Osteocyte (in vitro differentiated cells): ENCODE measurements at regions not wholly inside any gene's neighbourhood (a gene's known extent, or its start where the extent isn't known, plus 50 kb on each side); places are given as distances from the start of the nearest gene placed in this dataset.
"Not testable (repeated sequence)": the region's sequence is repeated elsewhere in the genome, so short reads cannot be mapped to it uniquely, and the experiment has no call there.

Source experiments
- DNase-seq: peaks from one replicate; pipeline ENCODE4 v3.0.0; 2021; ENCODE audit warnings: mixed read lengths; ENCODE audit not compliant: unreplicated experiment; ENCODE audit errors: extremely low spot score
- H3K27ac Mint-ChIP-seq: one replicate; pipeline ENCODE4 v1.8.0; 2021; ENCODE audit warnings: mild to moderate bottlenecking, mixed read lengths; ENCODE audit not compliant: unreplicated experiment
- H3K27me3 Mint-ChIP-seq: one replicate; pipeline ENCODE4 v1.8.0; 2021; ENCODE audit warnings: mixed read lengths; ENCODE audit not compliant: unreplicated experiment
- H3K36me3 Mint-ChIP-seq: one replicate; pipeline ENCODE4 v1.8.0; 2021; ENCODE audit warnings: mixed read lengths; ENCODE audit not compliant: unreplicated experiment
- H3K4me1 Mint-ChIP-seq: one replicate; pipeline ENCODE4 v1.8.0; 2021; ENCODE audit warnings: mixed read lengths; ENCODE audit not compliant: unreplicated experiment
- H3K4me3 Mint-ChIP-seq: one replicate; pipeline ENCODE4 v1.8.0; 2021; ENCODE audit warnings: mild to moderate bottlenecking, moderate library complexity, mixed read lengths; ENCODE audit not compliant: unreplicated experiment
- H3K9me3 Mint-ChIP-seq: one replicate; pipeline ENCODE4 v1.8.0; 2021; ENCODE audit warnings: mixed read lengths; ENCODE audit not compliant: unreplicated experiment
- CTCF ChIP-seq: fragments of 200-600 bp; sonication (generic); IDR thresholded peaks from 2 replicates; pipeline ENCODE4 v1.5.0; 2021; ENCODE audit warnings: antibody characterized with exemption, mild to moderate bottlenecking, moderate library complexity

- no peak for DNase-seq
- H3K27me3 Mint-ChIP-seq: peaks cover 39% of the 10 kb centered on the region
- no peak for TF ChIP-seq CTCF
- no peak overlapping the region for H3K4me3 Mint-ChIP-seq
- H3K27ac Mint-ChIP-seq: no peak overlapping the region
- peaks cover under 1% of the 10 kb centered on the region for H3K9me3 Mint-ChIP-seq
- H3K36me3 Mint-ChIP-seq: no peaks in the 10 kb centered on the region
- H3K4me1 Mint-ChIP-seq: no peaks in the 10 kb centered on the region
Observed at GRCh38 chr11:106523171-106523570, 445.7 kb downstream of the AASDHPPT start.

GRCh38 chr11:106523921-106524320 is 446.5 kb downstream of the AASDHPPT start:
- Mint-ChIP-seq H3K27me3 (peaks cover 39% of the 10 kb centered on the region), H3K27ac (no peak overlapping the region), H3K4me3 (no peak overlapping the region), H3K9me3 (peaks cover 4% of the 10 kb centered on the region), H3K36me3 (no peaks in the 10 kb centered on the region), H3K4me1 (no peaks in the 10 kb centered on the region)
- DNase-seq: no peak
- TF ChIP-seq CTCF: no peak

- DNase-seq: no peak
- peaks cover 36% of the 10 kb centered on the region for H3K27me3 Mint-ChIP-seq
- H3K36me3 Mint-ChIP-seq: no peaks in the 10 kb centered on the region
- no peaks in the 10 kb centered on the region for H3K4me1 Mint-ChIP-seq
- no peak overlapping the region for H3K4me3 Mint-ChIP-seq
- no peak for TF ChIP-seq CTCF
- peaks cover 4% of the 10 kb centered on the region for H3K9me3 Mint-ChIP-seq
- no peak overlapping the region for H3K27ac Mint-ChIP-seq
Observed at GRCh38 chr11:106524436-106524835, 447.0 kb downstream of the AASDHPPT start.

GRCh38 chr11:106531648-106532047 is 454.2 kb downstream of the AASDHPPT start:
- H3K27ac Mint-ChIP-seq, H3K27me3 Mint-ChIP-seq, H3K4me1 Mint-ChIP-seq, DNase-seq, H3K4me3 Mint-ChIP-seq, H3K36me3 Mint-ChIP-seq, H3K9me3 Mint-ChIP-seq: not testable (repeated sequence)

- H3K36me3 Mint-ChIP-seq: no peaks in the 10 kb centered on the region
Observed at GRCh38 chr11:106533046-106533445, 455.6 kb downstream of the AASDHPPT start.

More at GRCh38 chr11:106533046-106533445, 455.6 kb downstream of the AASDHPPT start:
- DNase-seq: no peak
- no peak overlapping the region for H3K27ac Mint-ChIP-seq
- H3K4me3 Mint-ChIP-seq: no peak overlapping the region
- H3K4me1 Mint-ChIP-seq: no peaks in the 10 kb centered on the region
- H3K27me3 Mint-ChIP-seq: peaks cover 6% of the 10 kb centered on the region
- peaks cover 4% of the 10 kb centered on the region for H3K9me3 Mint-ChIP-seq
- TF ChIP-seq CTCF: no peak
